Smooth muscle cell (in vitro differentiated cells): ENCODE measurements at regions not wholly inside any gene's neighbourhood (a gene's known extent, or its start where the extent isn't known, plus 50 kb on each side); places are given as distances from the start of the nearest gene placed in this dataset.

Experiments used
- DNase-seq: peaks from one replicate; lab custom pipeline; 2025; ENCODE audit not compliant: unreplicated experiment; lab: John Stamatoyannopoulos, UW
- H2AFZ ChIP-seq: fragments of 200-600 bp; sonication (generic); 2 replicates; pipeline ENCODE4 v1.6.0; 2016; ENCODE audit warnings: antibody characterized with exemption, low read depth, mild to moderate bottlenecking
- H3F3A ChIP-seq: fragments of 200-600 bp; sonication (generic); 2 replicates; pipeline ENCODE4 v1.6.0; 2017; ENCODE audit warnings: antibody characterized with exemption, low read depth
- H3K27ac ChIP-seq: fragments of 200-600 bp; sonication (generic); 2 replicates; pipeline ENCODE4 v1.5.1; 2016; ENCODE audit warnings: low read depth, mild to moderate bottlenecking
- H3K27me3 ChIP-seq: fragments of 200-600 bp; sonication (generic); 2 replicates; pipeline ENCODE4 v1.6.1; 2016; ENCODE audit warnings: low read depth, mild to moderate bottlenecking
- H3K36me3 ChIP-seq: fragments of 200-600 bp; sonication (generic); 2 replicates; pipeline ENCODE4 v1.5.1; 2016; ENCODE audit warnings: low read depth
- H3K4me1 ChIP-seq: fragments of 200-600 bp; sonication (generic); 2 replicates; pipeline ENCODE4 v1.5.1; 2016; ENCODE audit warnings: low read depth
- H3K4me2 ChIP-seq: fragments of 200-600 bp; sonication (generic); 2 replicates; pipeline ENCODE4 v1.6.0; 2016; ENCODE audit warnings: mild to moderate bottlenecking
- H3K4me3 ChIP-seq: fragments of 200-600 bp; sonication (generic); 2 replicates; pipeline ENCODE4 v1.5.1; 2016; ENCODE audit warnings: mild to moderate bottlenecking
- H3K79me2 ChIP-seq: fragments of 200-600 bp; sonication (generic); 2 replicates; pipeline ENCODE4 v1.6.0; 2016; ENCODE audit warnings: low read depth, mild to moderate bottlenecking
- H3K9ac ChIP-seq: fragments of 200-600 bp; sonication (generic); 2 replicates; pipeline ENCODE4 v1.6.0; 2016; ENCODE audit warnings: low read depth
- H3K9me3 ChIP-seq: fragments of 200-600 bp; sonication (generic); replicated peaks from 2 replicates; pipeline ENCODE4 v1.5.1; 2016; ENCODE audit warnings: low read depth
- H4K20me1 ChIP-seq: fragments of 200-600 bp; sonication (generic); 2 replicates; pipeline ENCODE4 v1.6.0; 2016; ENCODE audit warnings: low read depth
- CTCF ChIP-seq: fragments of 200-600 bp; sonication (generic); IDR thresholded peaks from 2 replicates; pipeline ENCODE4 v1.5.1; 2017; ENCODE audit warnings: borderline replicate concordance, mild to moderate bottlenecking, antibody characterized with exemption; ENCODE audit not compliant: insufficient read depth, poor library complexity, severe bottlenecking
- WGBS: methylation state at CpG from one replicate; pipeline ENCODE4 v1.1.7; 2016; ENCODE audit warnings: low lambda C conversion rate; 5-methylcytosine and 5-hydroxymethylcytosine counted together

- H3F3A ChIP-seq = peaks cover 5% of the 10 kb centered on the region
- H3K9me3 ChIP-seq = no peaks in the 10 kb centered on the region
- WGBS = 74% methylated on average over 2 of the region's 2 CpGs
- no peaks in the 10 kb centered on the region for H3K27me3 ChIP-seq
- H3K4me3 ChIP-seq = no peak overlapping the region
- no peak overlapping the region for H3K27ac ChIP-seq
- no peak for DNase-seq
- no peak overlapping the region for H2AFZ ChIP-seq
- H3K9ac ChIP-seq = no peak overlapping the region
- no peak for TF ChIP-seq CTCF
- no peaks in the 10 kb centered on the region for H3K79me2 ChIP-seq
- no peaks in the 10 kb centered on the region for H3K36me3 ChIP-seq
- H3K4me2 ChIP-seq = no peak overlapping the region
- H4K20me1 ChIP-seq = no peaks in the 10 kb centered on the region
- H3K4me1 ChIP-seq = no peaks in the 10 kb centered on the region
Measured at GRCh38 chr5:36370073-36370472, 68.4 kb upstream of the RANBP3L start.

- Histone ChIP-seq H4K20me1 (no peaks in the 10 kb centered on the region), H3K4me3 (no peak overlapping the region), H3K4me1 (no peaks in the 10 kb centered on the region), H3K27ac (no peak overlapping the region), H3K4me2 (no peak overlapping the region), H3K9ac (no peak overlapping the region), H3F3A (peaks cover 5% of the 10 kb centered on the region), H3K27me3 (no peaks in the 10 kb centered on the region), H3K79me2 (no peaks in the 10 kb centered on the region), H3K9me3 (no peaks in the 10 kb centered on the region), H3K36me3 (no peaks in the 10 kb centered on the region), H2AFZ (no peak overlapping the region)
- 73% methylated on average over 6 of the region's 6 CpGs for WGBS
- DNase-seq = no peak
- TF ChIP-seq CTCF = no peak
Measured at GRCh38 chr5:36371366-36371765, 69.7 kb upstream of the RANBP3L start.

GRCh38 chr5:36373527-36374086, 71.9 kb upstream of the RANBP3L start:
- no peak for DNase-seq
- H3F3A ChIP-seq = peaks cover 5% of the 10 kb centered on the region
- 84% methylated on average over 8 of the region's 8 CpGs for WGBS
- peak overlapping the region; percentile 38 for H3K4me2 ChIP-seq
- no peaks in the 10 kb centered on the region for H3K9me3 ChIP-seq
- no peaks in the 10 kb centered on the region for H3K36me3 ChIP-seq
- no peak overlapping the region for H2AFZ ChIP-seq
- no peak for TF ChIP-seq CTCF
- H3K9ac ChIP-seq = no peak overlapping the region
- peak overlapping the region; percentile 24 for H3K27ac ChIP-seq
- H4K20me1 ChIP-seq = no peaks in the 10 kb centered on the region
- H3K79me2 ChIP-seq = no peaks in the 10 kb centered on the region
- no peaks in the 10 kb centered on the region for H3K27me3 ChIP-seq
- no peak overlapping the region for H3K4me3 ChIP-seq
- no peaks in the 10 kb centered on the region for H3K4me1 ChIP-seq

DNA sequence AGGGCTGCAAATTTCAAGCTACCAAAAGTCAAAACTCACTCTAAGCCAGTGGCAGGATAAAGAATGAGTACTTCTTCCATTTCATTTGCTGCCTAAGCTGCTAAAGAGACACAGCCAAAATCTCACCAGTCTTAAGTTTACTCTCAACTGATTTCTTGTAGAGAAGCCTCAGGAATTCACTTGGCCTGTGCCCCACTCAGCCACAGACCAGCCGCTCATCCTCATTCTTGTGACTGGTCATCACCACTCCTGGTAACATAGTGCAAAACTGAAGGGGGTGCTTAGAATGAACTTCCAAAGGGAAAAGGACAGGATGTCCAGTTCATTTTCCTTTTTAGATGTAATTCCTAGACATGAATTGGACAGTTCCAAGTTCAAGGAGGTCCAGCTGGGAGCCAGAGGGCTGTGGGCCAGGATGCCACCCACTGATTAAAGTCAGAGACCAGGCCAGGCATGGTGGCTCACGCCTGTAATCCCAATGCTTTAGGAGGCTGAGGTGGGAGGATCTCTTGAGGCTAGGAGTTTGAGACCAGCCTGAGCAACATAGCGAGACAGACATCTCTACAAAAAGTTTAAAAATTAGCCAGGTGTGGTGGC, 72.7 kb upstream of the RANBP3L start:
- Histone ChIP-seq H3K36me3 (no peaks in the 10 kb centered on the region), H3F3A (peaks cover 5% of the 10 kb centered on the region), H3K27me3 (no peaks in the 10 kb centered on the region), H3K27ac (peak overlapping the region; percentile 24), H3K4me1 (no peaks in the 10 kb centered on the region), H3K4me3 (no peak overlapping the region), H4K20me1 (no peaks in the 10 kb centered on the region), H2AFZ (no peak overlapping the region), H3K9ac (no peak overlapping the region), H3K79me2 (no peaks in the 10 kb centered on the region), H3K9me3 (no peaks in the 10 kb centered on the region), H3K4me2 (peak overlapping the region; percentile 38)
- no peak for DNase-seq
- WGBS = 70% methylated on average over 3 of the region's 3 CpGs
- TF ChIP-seq CTCF = no peak
